CD14-positive monocyte (primary cell): ENCODE measurements at regions not wholly inside any gene's neighbourhood (a gene's known extent, or its start where the extent isn't known, plus 50 kb on each side); places are given as distances from the start of the nearest gene placed in this dataset.

ENCODE experiments used
- DNase-seq, 3 donors: peaks; one replicate each; pipeline ENCODE4 v3.0.0-alpha.2; 2011 to 2022
- H2AFZ ChIP-seq: 2 replicates; pipeline ENCODE4 v1.6.0; 2012; ENCODE audit warnings: mild to moderate bottlenecking, low read depth, low read length, inconsistent platforms; ENCODE audit not compliant: insufficient read depth, poor library complexity, severe bottlenecking
- H3K27ac ChIP-seq, 2 donors: 1 replicate in 1 of 2; 2 replicates in 1 of 2; pipeline ENCODE4 v1.5.1; 2012 to 2013; ENCODE audit warnings: low read length in 2 of 2, control low read depth in 1 of 2, inconsistent platforms in 1 of 2, low read depth in 1 of 2, mild to moderate bottlenecking in 1 of 2
- H3K27me3 ChIP-seq, 2 donors: one replicate each; pipeline versions ENCODE4 v1.6.0 to v1.6.1; 2011 to 2013; ENCODE audit warnings: low read length in 2 of 2; ENCODE audit not compliant: control insufficient read depth in 2 of 2, insufficient read depth in 2 of 2
- H3K36me3 ChIP-seq, 2 donors: replicated peaks in 1 of 2; 1 replicate in 1 of 2; 2 replicates in 1 of 2; pipeline versions ENCODE4 v1.5.1 to v1.6.1; 2012 to 2013; ENCODE audit warnings: low read length in 2 of 2, control low read depth in 1 of 2, inconsistent platforms in 1 of 2, mild to moderate bottlenecking in 1 of 2; ENCODE audit not compliant: insufficient read depth in 2 of 2, control insufficient read depth in 1 of 2
- H3K4me1 ChIP-seq, 2 donors: 1 replicate in 1 of 2; 2 replicates in 1 of 2; pipeline versions ENCODE4 v1.5.1 to v1.6.1; 2012 to 2013; ENCODE audit warnings: low read length in 2 of 2, control low read depth in 1 of 2, inconsistent platforms in 1 of 2, mild to moderate bottlenecking in 1 of 2, moderate library complexity in 1 of 2; ENCODE audit not compliant: insufficient read depth in 2 of 2, control insufficient read depth in 1 of 2
- H3K4me2 ChIP-seq: replicated peaks from 2 replicates; pipeline ENCODE3; 2012; ENCODE audit warnings: low read length, moderate library complexity, mild to moderate bottlenecking; ENCODE audit not compliant: poor library complexity, severe bottlenecking; ENCODE audit errors: extremely low read depth
- H3K4me3 ChIP-seq, 3 experiments: fragments of 200-600 bp in 1 of 3; sonication (generic) in 1 of 3; replicated peaks in 1 of 3; 1 replicate in 2 of 3; 2 replicates in 1 of 3; pipeline ENCODE4 v1.5.1; 2011 to 2013; ENCODE audit warnings: low read length in 3 of 3, mild to moderate bottlenecking in 3 of 3, control low read depth in 2 of 3, low read depth in 2 of 3, inconsistent platforms in 1 of 3, moderate library complexity in 1 of 3
- H3K79me2 ChIP-seq: 2 replicates; pipeline ENCODE4 v1.6.0; 2012; ENCODE audit warnings: mild to moderate bottlenecking, control low read depth, inconsistent platforms, low read length, moderate library complexity; ENCODE audit not compliant: insufficient read depth
- H3K9ac ChIP-seq: 2 replicates; pipeline ENCODE4 v1.6.0; 2017; ENCODE audit warnings: low read length, mild to moderate bottlenecking; ENCODE audit not compliant: insufficient read depth, poor library complexity, severe bottlenecking
- H3K9me3 ChIP-seq, 2 donors: replicated peaks in 1 of 2; 1 replicate in 1 of 2; 2 replicates in 1 of 2; pipeline versions ENCODE4 v1.5.1 to v1.6.1; 2012 to 2013; ENCODE audit warnings: low read length in 2 of 2, control low read depth in 1 of 2; ENCODE audit not compliant: control insufficient read depth in 1 of 2, insufficient read depth in 1 of 2
- H4K20me1 ChIP-seq: 2 replicates; pipeline ENCODE4 v1.6.0; 2012; ENCODE audit warnings: mild to moderate bottlenecking, low read length, control low read depth, moderate library complexity; ENCODE audit not compliant: insufficient read depth
- H3K27ac Mint-ChIP-seq, 7 donors: one replicate each; pipeline ENCODE4 v1.8.0; 2020; ENCODE audit warnings: mild to moderate bottlenecking in 7 of 7, mixed read lengths in 7 of 7, moderate library complexity in 6 of 7, inconsistent platforms in 2 of 7
- H3K27me3 Mint-ChIP-seq, 3 donors: one replicate each; pipeline ENCODE4 v1.8.0; 2021 to 2022; ENCODE audit warnings: low read depth in 3 of 3, mild to moderate bottlenecking in 3 of 3, mixed read lengths in 3 of 3, moderate library complexity in 3 of 3, inconsistent platforms in 1 of 3
- H3K36me3 Mint-ChIP-seq, 2 donors: one replicate each; pipeline ENCODE4 v1.8.0; 2020; ENCODE audit warnings: mixed read lengths in 2 of 2, inconsistent platforms in 1 of 2, mild to moderate bottlenecking in 1 of 2
- H3K4me1 Mint-ChIP-seq: one replicate; pipeline ENCODE4 v1.8.0; 2020; ENCODE audit warnings: mild to moderate bottlenecking, mixed read lengths
- H3K4me3 Mint-ChIP-seq, 2 donors: one replicate each; pipeline ENCODE4 v1.8.0; 2020; ENCODE audit warnings: mild to moderate bottlenecking in 2 of 2, mixed read lengths in 2 of 2, moderate library complexity in 1 of 2
- H3K9me3 Mint-ChIP-seq, 7 donors: one replicate each; pipeline ENCODE4 v1.8.0; 2020 to 2022; ENCODE audit warnings: mixed read lengths in 7 of 7, mild to moderate bottlenecking in 6 of 7, moderate library complexity in 6 of 7, inconsistent platforms in 2 of 7
- CTCF ChIP-seq: fragments of 200-600 bp; IDR thresholded peaks from one replicate; pipeline ENCODE4 v1.8.0; 2022; ENCODE audit warnings: antibody characterized with exemption, mild to moderate bottlenecking
- WGBS: methylation state at CpG from one replicate; pipeline ENCODE4 v1.1.5; 2013; ENCODE audit warnings: missing lambda C conversion rate; ENCODE audit not compliant: insufficient coverage; 5-methylcytosine and 5-hydroxymethylcytosine counted together
- intact Hi-C, 2 donors: fragments of 100-400 bp; cut with micrococcal nuclease; formaldehyde crosslinking; loops; one replicate each; pipeline versions ENCODE4 v1.15.0 to v1.15.1; 2023

- H3K27ac Mint-ChIP-seq, result no peak overlapping the region
- TF ChIP-seq CTCF, result no peak
- no peaks in the 10 kb centered on the region for H3K79me2 ChIP-seq
- H3K4me1 ChIP-seq, result no peaks in the 10 kb centered on the region
- no peak overlapping the region for H2AFZ ChIP-seq
- no peaks in the 10 kb centered on the region for H3K27me3 Mint-ChIP-seq
- no peaks in the 10 kb centered on the region for H4K20me1 ChIP-seq
- H3K4me3 ChIP-seq, result no peak overlapping the region
- H3K36me3 ChIP-seq, result no peaks in the 10 kb centered on the region
- H3K36me3 Mint-ChIP-seq, result no peaks in the 10 kb centered on the region
- intact Hi-C loops, result no loop called here
- H3K9me3 ChIP-seq, result peaks cover 0 to 7% of the 10 kb centered on the region in 2 donors
- H3K4me2 ChIP-seq, result no peak overlapping the region
- H3K4me1 Mint-ChIP-seq, result no peaks in the 10 kb centered on the region
- no peaks in the 10 kb centered on the region for H3K27me3 ChIP-seq
- H3K9me3 Mint-ChIP-seq, result peaks cover 0 to 22% (median 1%) of the 10 kb centered on the region in 7 donors
- no peak overlapping the region for H3K9ac ChIP-seq
- no peak overlapping the region for H3K27ac ChIP-seq
- H3K4me3 Mint-ChIP-seq, result no peak overlapping the region
- DNase-seq, result no peak
These were observed 512.2 kb upstream of the SYNCRIP start for GRCh38 chr6:86154852-86155251.

- Mint-ChIP-seq H3K9me3 (peaks cover 0 to 26% (median 1%) of the 10 kb centered on the region in 7 donors), H3K27ac (no peak overlapping the region), H3K36me3 (no peaks in the 10 kb centered on the region), H3K4me1 (no peaks in the 10 kb centered on the region), H3K4me3 (no peak overlapping the region), H3K27me3 (no peaks in the 10 kb centered on the region)
- H3K9me3 ChIP-seq, result peaks cover 3 to 10% of the 10 kb centered on the region in 2 donors
- intact Hi-C loops, result no loop called here
- TF ChIP-seq CTCF, result no peak
- 82% methylated on average over 1 of the region's 3 CpGs for WGBS
- no peak overlapping the region for H3K4me3 ChIP-seq
- no peaks in the 10 kb centered on the region for H3K79me2 ChIP-seq
- no peaks in the 10 kb centered on the region for H4K20me1 ChIP-seq
- H3K27ac ChIP-seq, result no peak overlapping the region
- no peak overlapping the region for H3K9ac ChIP-seq
- H3K36me3 ChIP-seq, result no peaks in the 10 kb centered on the region
- H3K4me1 ChIP-seq, result no peaks in the 10 kb centered on the region
- no peak overlapping the region for H3K4me2 ChIP-seq
- no peak overlapping the region for H2AFZ ChIP-seq
- no peaks in the 10 kb centered on the region for H3K27me3 ChIP-seq
- no peak for DNase-seq
These were observed 510.8 kb upstream of the SYNCRIP start for GRCh38 chr6:86153521-86153920.
